Large intestine (tissue), 3 donors: ENCODE measurements at regions not wholly inside any gene's neighbourhood (a gene's known extent, or its start where the extent isn't known, plus 50 kb on each side); places are given as distances from the start of the nearest gene placed in this dataset.

Experiments used
- DNase-seq, 2 donors: peaks; one replicate each; pipeline versions ENCODE4 v3.0.0 to v3.0.0-alpha.2; 2013
- H3K27ac ChIP-seq: one replicate; pipeline ENCODE4 v1.5.1; 2013; ENCODE audit warnings: low read length
- H3K27me3 ChIP-seq: 2 replicates; pipeline ENCODE4 v1.6.1; 2013; ENCODE audit warnings: low read length; ENCODE audit not compliant: control insufficient read depth, insufficient read depth
- H3K36me3 ChIP-seq: 2 replicates; pipeline ENCODE4 v1.6.1; 2013; ENCODE audit warnings: low read length; ENCODE audit not compliant: control insufficient read depth, insufficient read depth
- H3K4me1 ChIP-seq: one replicate; pipeline ENCODE4 v1.6.1; 2013; ENCODE audit warnings: low read length; ENCODE audit not compliant: control insufficient read depth, insufficient read depth
- H3K4me3 ChIP-seq: one replicate; pipeline ENCODE4 v1.5.1; 2013; ENCODE audit warnings: low read length
- H3K9me3 ChIP-seq: one replicate; pipeline ENCODE4 v1.6.1; 2013; ENCODE audit warnings: mild to moderate bottlenecking, low read depth, low read length, moderate library complexity; ENCODE audit not compliant: control insufficient read depth
- WGBS: methylation state at CpG from one replicate; pipeline ENCODE4 v1.1.5; 2013; ENCODE audit warnings: low lambda C conversion rate; ENCODE audit not compliant: insufficient coverage; 5-methylcytosine and 5-hydroxymethylcytosine counted together

- Histone ChIP-seq H3K27ac (no peak overlapping the region), H3K4me1 (no peaks in the 10 kb centered on the region), H3K9me3 (no peaks in the 10 kb centered on the region), H3K36me3 (no peaks in the 10 kb centered on the region), H3K27me3 (no peaks in the 10 kb centered on the region), H3K4me3 (no peak overlapping the region)
- no peak for DNase-seq
These were observed 1245.5 kb upstream of the FAM98A start for GRCh38 chr2:34844629-34845028.

- no peaks in the 10 kb centered on the region for H3K36me3 ChIP-seq
- no peak for DNase-seq
- H3K27ac ChIP-seq = no peak overlapping the region
- WGBS = 100% methylated on average over 2 of the region's 3 CpGs
- no peaks in the 10 kb centered on the region for H3K4me1 ChIP-seq
- H3K27me3 ChIP-seq = no peaks in the 10 kb centered on the region
- H3K9me3 ChIP-seq = no peaks in the 10 kb centered on the region
- H3K4me3 ChIP-seq = no peak overlapping the region
These were observed 1239.3 kb upstream of the FAM98A start for GRCh38 chr2:34838408-34838807.

- Histone ChIP-seq H3K27ac (no peak overlapping the region), H3K36me3 (no peaks in the 10 kb centered on the region), H3K27me3 (no peaks in the 10 kb centered on the region), H3K4me1 (no peaks in the 10 kb centered on the region), H3K4me3 (no peak overlapping the region), H3K9me3 (no peaks in the 10 kb centered on the region)
- DNase-seq = no peak
- 100% methylated on average over 1 of the region's 1 CpG for WGBS
These were observed 1237.3 kb upstream of the FAM98A start for GRCh38 chr2:34836361-34836760.

- Histone ChIP-seq H3K27ac (no peak overlapping the region), H3K9me3 (no peaks in the 10 kb centered on the region), H3K4me3 (no peak overlapping the region), H3K36me3 (no peaks in the 10 kb centered on the region), H3K4me1 (no peaks in the 10 kb centered on the region), H3K27me3 (no peaks in the 10 kb centered on the region)
- DNase-seq = no peak
- no CpG with 5 or more reads among the region's 4 CpGs for WGBS
These were observed 1232.0 kb upstream of the FAM98A start for GRCh38 chr2:34831096-34831495.

GRCh38 chr2:34828481-34828880 is 1229.4 kb upstream of the FAM98A start:
- Histone ChIP-seq H3K36me3 (no peaks in the 10 kb centered on the region), H3K4me1 (no peaks in the 10 kb centered on the region), H3K27ac (no peak overlapping the region), H3K4me3 (no peak overlapping the region), H3K9me3 (no peaks in the 10 kb centered on the region), H3K27me3 (no peaks in the 10 kb centered on the region)
- DNase-seq = no peak

- H3K4me3 ChIP-seq = no peak overlapping the region
- WGBS = 100% methylated on average over 1 of the region's 1 CpG
- no peaks in the 10 kb centered on the region for H3K9me3 ChIP-seq
- H3K27ac ChIP-seq = no peak overlapping the region
- DNase-seq = no peak
- no peaks in the 10 kb centered on the region for H3K27me3 ChIP-seq
- no peaks in the 10 kb centered on the region for H3K4me1 ChIP-seq
- no peaks in the 10 kb centered on the region for H3K36me3 ChIP-seq
These were observed 1228.3 kb upstream of the FAM98A start for GRCh38 chr2:34827398-34827797.

- Histone ChIP-seq H3K36me3 (no peaks in the 10 kb centered on the region), H3K27ac (no peak overlapping the region), H3K4me1 (no peaks in the 10 kb centered on the region), H3K4me3 (no peak overlapping the region), H3K27me3 (no peaks in the 10 kb centered on the region), H3K9me3 (no peaks in the 10 kb centered on the region)
- DNase-seq = no peak
- 100% methylated on average over 2 of the region's 4 CpGs for WGBS
These were observed 1226.6 kb upstream of the FAM98A start for GRCh38 chr2:34825686-34826085.

GRCh38 chr2:34822616-34823015 is 1223.5 kb upstream of the FAM98A start:
- Histone ChIP-seq H3K27me3 (no peaks in the 10 kb centered on the region), H3K27ac (no peak overlapping the region), H3K4me3 (no peak overlapping the region), H3K4me1 (no peaks in the 10 kb centered on the region), H3K9me3 (no peaks in the 10 kb centered on the region), H3K36me3 (no peaks in the 10 kb centered on the region)
- DNase-seq = no peak
- WGBS = 90% methylated on average over 3 of the region's 3 CpGs

- H3K27me3 ChIP-seq = no peaks in the 10 kb centered on the region
- no peak overlapping the region for H3K4me3 ChIP-seq
- no peaks in the 10 kb centered on the region for H3K4me1 ChIP-seq
- no peaks in the 10 kb centered on the region for H3K36me3 ChIP-seq
- no peak overlapping the region for H3K27ac ChIP-seq
- H3K9me3 ChIP-seq = no peaks in the 10 kb centered on the region
- 27% methylated on average over 3 of the region's 4 CpGs for WGBS
- no peak for DNase-seq
These were observed 1216.1 kb upstream of the FAM98A start for GRCh38 chr2:34815052-34815741.

GRCh38 chr2:34810456-34810855 is 1211.4 kb upstream of the FAM98A start:
- no CpG with 5 or more reads among the region's 2 CpGs for WGBS

GRCh38 chr2:34808426-34808825 is 1209.3 kb upstream of the FAM98A start:
- DNase-seq = no peak
- Histone ChIP-seq H3K4me1 (no peaks in the 10 kb centered on the region), H3K27me3 (no peaks in the 10 kb centered on the region), H3K9me3 (no peaks in the 10 kb centered on the region), H3K27ac (no peak overlapping the region), H3K4me3 (no peak overlapping the region), H3K36me3 (no peaks in the 10 kb centered on the region)
- 83% methylated on average over 3 of the region's 3 CpGs for WGBS

More at GRCh38 chr2:34810456-34810855, 1211.4 kb upstream of the FAM98A start:
- Histone ChIP-seq H3K27me3 (no peaks in the 10 kb centered on the region), H3K4me1 (no peaks in the 10 kb centered on the region), H3K27ac (no peak overlapping the region), H3K9me3 (no peaks in the 10 kb centered on the region), H3K4me3 (no peak overlapping the region), H3K36me3 (no peaks in the 10 kb centered on the region)
- no peak for DNase-seq
